K562 (cell line): ENCODE measurements at regions not wholly inside any gene's neighbourhood (a gene's known extent, or its start where the extent isn't known, plus 50 kb on each side); places are given as distances from the start of the nearest gene placed in this dataset.

Source experiments
- ATAC-seq: fragments of 200-7000 bp; cut with Tn5 transposase; 3 replicates; pipeline ENCODE4 v1.9.1; 2020; ENCODE audit warnings: moderate library complexity
- BruUV-seq: library from RNA; stranded (reverse); fragments of 400-500 nt; replicated peaks from 2 replicates; lab custom pipeline; 2021; lab: Mats Ljungman, UMichigan
- CTCF ChIA-PET: fragments of 300-600 bp; formaldehyde crosslinking; extraction: SDS; loops from one replicate; lab custom pipeline; 2021; ENCODE audit warnings: low intra/inter-chr PET ratio; lab: Yijun Ruan, JAX
- POLR2A ChIA-PET: fragments of 300-600, 350-650 bp; sonication (Branson Sonifier 250); formaldehyde crosslinking; extraction: SDS; loops from one replicate; lab custom pipeline; 2021; ENCODE audit warnings: antibody characterized with exemption, inconsistent platforms; lab: Yijun Ruan, JAX
- DNase-seq, 4 experiments: peaks; one replicate each; pipeline versions ENCODE4 v3.0.0 to v3.0.0-alpha.2; 2011 to 2018; ENCODE audit warnings: low spot score in 3 of 4, mixed read lengths in 3 of 4; ENCODE audit errors: extremely low read depth in 1 of 4
- FAIRE-seq: peaks from 2 replicates; lab custom pipeline; 2011; peaks lifted over from hg19 to GRCh38; lab: Jason Lieb, UNC
- H2AFZ ChIP-seq: 2 replicates; pipeline ENCODE4 v1.6.0; 2011; ENCODE audit warnings: low read depth, low read length, control low read depth, inconsistent platforms
- H3K27ac ChIP-seq: fragments of 200-600 bp; 3 replicates; pipeline ENCODE4 v1.8.0; 2011; ENCODE audit warnings: low read depth, mild to moderate bottlenecking, control low read depth, inconsistent platforms, low read length, moderate library complexity, mixed read lengths; ENCODE audit errors: extremely low read depth
- H3K27me3 ChIP-seq, 2 experiments: fragments of 300-600 bp in 1 of 2; 2 replicates in 1 of 2; 3 replicates in 1 of 2; pipeline versions ENCODE4 v1.6.0 to v1.8.0; 2011; ENCODE audit warnings: inconsistent platforms in 2 of 2, low read length in 2 of 2, mild to moderate bottlenecking in 1 of 2, mixed read lengths in 1 of 2, moderate library complexity in 1 of 2; ENCODE audit not compliant: control insufficient read depth in 2 of 2, insufficient read depth in 2 of 2
- H3K36me3 ChIP-seq: fragments of 300-600 bp; 3 replicates; pipeline ENCODE4 v1.8.0; 2011; ENCODE audit warnings: mild to moderate bottlenecking, low read length, inconsistent platforms; ENCODE audit not compliant: control insufficient read depth, insufficient read depth
- H3K4me1 ChIP-seq, 2 experiments: fragments of 200-600 bp in 1 of 2; replicated peaks in 1 of 2; 2 replicates in 1 of 2; 3 replicates in 1 of 2; pipeline versions ENCODE4 v1.5.1 to v1.8.0; 2011; ENCODE audit warnings: inconsistent platforms in 2 of 2, low read length in 2 of 2, mild to moderate bottlenecking in 1 of 2, mixed read lengths in 1 of 2, moderate library complexity in 1 of 2; ENCODE audit not compliant: control insufficient read depth in 2 of 2, insufficient read depth in 2 of 2
- H3K4me2 ChIP-seq: 2 replicates; pipeline ENCODE4 v1.6.1; 2011; ENCODE audit warnings: low read length, control low read depth, inconsistent platforms, mixed read lengths; ENCODE audit not compliant: insufficient read depth
- H3K4me3 ChIP-seq: fragments of 200-600 bp; sonication (generic), shearing (Covaris generic); 2 replicates; pipeline ENCODE4 v1.5.1; 2016; ENCODE audit warnings: control low read depth, inconsistent platforms
- H3K79me2 ChIP-seq: fragments of 200-600 bp; 3 replicates; pipeline ENCODE4 v1.8.0; 2011; ENCODE audit warnings: low read length, inconsistent platforms; ENCODE audit not compliant: control insufficient read depth, insufficient read depth
- H3K9ac ChIP-seq, 2 experiments: 2 replicates each; pipeline versions ENCODE4 v1.6.0 to v1.6.1; 2011; ENCODE audit warnings: low read depth in 2 of 2, low read length in 2 of 2, control low read depth in 1 of 2, inconsistent platforms in 1 of 2, mild to moderate bottlenecking in 1 of 2, mixed read lengths in 1 of 2; ENCODE audit not compliant: insufficient read depth in 1 of 2
- H3K9me1 ChIP-seq: one replicate; pipeline ENCODE4 v1.6.0; 2011; ENCODE audit warnings: inconsistent platforms, mild to moderate bottlenecking, low read length, moderate library complexity; ENCODE audit not compliant: control insufficient read depth, insufficient read depth
- H3K9me3 ChIP-seq: replicated peaks from 2 replicates; pipeline ENCODE4 v1.5.1; 2011; ENCODE audit warnings: low read depth, low read length, inconsistent platforms; ENCODE audit not compliant: control insufficient read depth, insufficient read depth
- H4K20me1 ChIP-seq: replicated peaks from 2 replicates; pipeline ENCODE4 v1.6.1; 2011; ENCODE audit warnings: low read length, inconsistent platforms, mixed read lengths; ENCODE audit not compliant: control insufficient read depth, insufficient read depth
- CBX2 ChIP-seq: fragments of 200-600 bp; sonication (generic); IDR thresholded peaks from one replicate; pipeline ENCODE4 v1.6.1; 2012; ENCODE audit warnings: mild to moderate bottlenecking, low read length, inconsistent platforms; ENCODE audit not compliant: insufficient read depth, poor library complexity, severe bottlenecking
- GABPB2 ChIP-seq: fragments of 250-450 bp; sonication (Bioruptor Pico); conservative IDR thresholded peaks from 2 replicates; pipeline ENCODE4 v1.5.1; 2021; ENCODE audit warnings: mild to moderate bottlenecking
- HDGF ChIP-seq: fragments of 450-650 bp; IDR thresholded peaks from 2 replicates; pipeline ENCODE4 v1.6.1; 2016
- HIVEP1 ChIP-seq: fragments of 250-450 bp; sonication (Bioruptor Pico); IDR thresholded peaks from 2 replicates; pipeline ENCODE4 v1.4.0; 2020; ENCODE audit warnings: mild to moderate bottlenecking
- MCM5 ChIP-seq: fragments of 450-650 bp; IDR thresholded peaks from 2 replicates; pipeline ENCODE4 v1.6.1; 2016; ENCODE audit warnings: low read depth
- PTBP1 ChIP-seq: fragments of 200-400 bp; formaldehyde crosslinking; IDR thresholded peaks from 2 replicates; pipeline ENCODE4 v1.6.1; 2017; ENCODE audit warnings: low read depth, low read length
- ZNF57 ChIP-seq: fragments of 450-650 bp; formaldehyde crosslinking; IDR thresholded peaks from 2 replicates; pipeline ENCODE4 v1.4.0; 2020; ENCODE audit warnings: mild to moderate bottlenecking, moderate library complexity
- ZNF830 ChIP-seq: fragments of 250-450 bp; sonication (Bioruptor Pico); IDR thresholded peaks from 2 replicates; pipeline ENCODE4 v1.5.0; 2021; ENCODE audit warnings: mild to moderate bottlenecking
- WGBS: fragments of 100-300 bp; shearing (Covaris generic); methylation state at CpG from one replicate; pipeline ENCODE4 v1.1.6; 2016; ENCODE audit warnings: low coverage, mixed read lengths; ENCODE audit not compliant: insufficient coverage; ENCODE audit errors: missing lambda C conversion rate; 5-methylcytosine and 5-hydroxymethylcytosine counted together
- in situ Hi-C: fragments of 300-500 bp; cut with MboI; formaldehyde crosslinking; loops from 4 replicates; pipeline ENCODE4 v1.15.0; 2018; ENCODE audit warnings: inconsistent platforms, mixed read lengths
- intact Hi-C: fragments of 100-400 bp; cut with micrococcal nuclease; formaldehyde crosslinking; loops from 2 replicates; pipeline ENCODE4 v1.14.2; 2022
- TF ChIP-seq, protein P1 (sequence below): conservative IDR thresholded peaks from 2 replicates; pipeline ENCODE4 v1.6.1; 2011; ENCODE audit warnings: low read depth, mild to moderate bottlenecking, low read length; ENCODE audit not compliant: control insufficient read depth
- TF ChIP-seq, protein P2 (sequence below): fragments of 200-600 bp; sonication (generic); IDR thresholded peaks from one replicate; pipeline ENCODE4 v1.6.1; 2012; ENCODE audit warnings: mild to moderate bottlenecking, low read depth, low read length, inconsistent platforms

DNA sequence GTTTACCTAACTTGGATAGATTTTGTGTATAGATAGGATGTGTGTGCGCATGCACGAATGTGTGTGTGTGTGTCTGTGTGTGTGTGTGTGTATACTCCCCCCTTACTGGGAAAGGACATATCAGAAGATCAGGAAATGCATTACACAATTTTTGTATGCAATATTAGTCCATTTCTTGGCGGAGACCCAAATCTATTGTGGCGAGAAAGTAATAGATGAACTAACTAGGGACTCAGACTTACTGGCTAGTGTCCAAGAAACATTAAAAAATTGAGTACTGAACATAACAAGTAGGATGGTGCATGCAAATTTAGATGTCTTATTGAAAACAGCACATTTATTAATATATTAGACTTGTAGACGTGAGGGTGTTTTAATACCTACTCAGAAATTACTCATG lies 1036.5 kb upstream of the FANCL start:
- DNase-seq = no peak
- Histone ChIP-seq H2AFZ (no peak overlapping the region), H3K4me1 (no peaks in the 10 kb centered on the region), H3K4me2 (no peak overlapping the region), H3K27ac (no peak overlapping the region), H3K9ac (no peak overlapping the region), H3K27me3 (no peaks in the 10 kb centered on the region), H3K36me3 (no peaks in the 10 kb centered on the region), H4K20me1 (no peaks in the 10 kb centered on the region), H3K9me1 (no peaks in the 10 kb centered on the region), H3K79me2 (no peaks in the 10 kb centered on the region), H3K4me3 (no peak overlapping the region), H3K9me3 (no peaks in the 10 kb centered on the region)
- FAIRE-seq = no peak
- in situ Hi-C loops = no loop called here
- ATAC-seq = no peak
- WGBS = 7% methylated on average over 5 of the region's 5 CpGs
- intact Hi-C loops = no loop called here
- BruUV-seq = no TSS peak
- ChIA-PET CTCF (no interaction called here), POLR2A (no interaction called here)
- TF ChIP-seq CBX2 = no peak
- TF ChIP-seq GABPB2 (CRISPR knock-in tag) = no peak
- TF ChIP-seq, protein P1, sequence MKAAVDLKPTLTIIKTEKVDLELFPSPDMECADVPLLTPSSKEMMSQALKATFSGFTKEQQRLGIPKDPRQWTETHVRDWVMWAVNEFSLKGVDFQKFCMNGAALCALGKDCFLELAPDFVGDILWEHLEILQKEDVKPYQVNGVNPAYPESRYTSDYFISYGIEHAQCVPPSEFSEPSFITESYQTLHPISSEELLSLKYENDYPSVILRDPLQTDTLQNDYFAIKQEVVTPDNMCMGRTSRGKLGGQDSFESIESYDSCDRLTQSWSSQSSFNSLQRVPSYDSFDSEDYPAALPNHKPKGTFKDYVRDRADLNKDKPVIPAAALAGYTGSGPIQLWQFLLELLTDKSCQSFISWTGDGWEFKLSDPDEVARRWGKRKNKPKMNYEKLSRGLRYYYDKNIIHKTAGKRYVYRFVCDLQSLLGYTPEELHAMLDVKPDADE = no peak
- no peak for TF ChIP-seq MCM5
- TF ChIP-seq, protein P2, sequence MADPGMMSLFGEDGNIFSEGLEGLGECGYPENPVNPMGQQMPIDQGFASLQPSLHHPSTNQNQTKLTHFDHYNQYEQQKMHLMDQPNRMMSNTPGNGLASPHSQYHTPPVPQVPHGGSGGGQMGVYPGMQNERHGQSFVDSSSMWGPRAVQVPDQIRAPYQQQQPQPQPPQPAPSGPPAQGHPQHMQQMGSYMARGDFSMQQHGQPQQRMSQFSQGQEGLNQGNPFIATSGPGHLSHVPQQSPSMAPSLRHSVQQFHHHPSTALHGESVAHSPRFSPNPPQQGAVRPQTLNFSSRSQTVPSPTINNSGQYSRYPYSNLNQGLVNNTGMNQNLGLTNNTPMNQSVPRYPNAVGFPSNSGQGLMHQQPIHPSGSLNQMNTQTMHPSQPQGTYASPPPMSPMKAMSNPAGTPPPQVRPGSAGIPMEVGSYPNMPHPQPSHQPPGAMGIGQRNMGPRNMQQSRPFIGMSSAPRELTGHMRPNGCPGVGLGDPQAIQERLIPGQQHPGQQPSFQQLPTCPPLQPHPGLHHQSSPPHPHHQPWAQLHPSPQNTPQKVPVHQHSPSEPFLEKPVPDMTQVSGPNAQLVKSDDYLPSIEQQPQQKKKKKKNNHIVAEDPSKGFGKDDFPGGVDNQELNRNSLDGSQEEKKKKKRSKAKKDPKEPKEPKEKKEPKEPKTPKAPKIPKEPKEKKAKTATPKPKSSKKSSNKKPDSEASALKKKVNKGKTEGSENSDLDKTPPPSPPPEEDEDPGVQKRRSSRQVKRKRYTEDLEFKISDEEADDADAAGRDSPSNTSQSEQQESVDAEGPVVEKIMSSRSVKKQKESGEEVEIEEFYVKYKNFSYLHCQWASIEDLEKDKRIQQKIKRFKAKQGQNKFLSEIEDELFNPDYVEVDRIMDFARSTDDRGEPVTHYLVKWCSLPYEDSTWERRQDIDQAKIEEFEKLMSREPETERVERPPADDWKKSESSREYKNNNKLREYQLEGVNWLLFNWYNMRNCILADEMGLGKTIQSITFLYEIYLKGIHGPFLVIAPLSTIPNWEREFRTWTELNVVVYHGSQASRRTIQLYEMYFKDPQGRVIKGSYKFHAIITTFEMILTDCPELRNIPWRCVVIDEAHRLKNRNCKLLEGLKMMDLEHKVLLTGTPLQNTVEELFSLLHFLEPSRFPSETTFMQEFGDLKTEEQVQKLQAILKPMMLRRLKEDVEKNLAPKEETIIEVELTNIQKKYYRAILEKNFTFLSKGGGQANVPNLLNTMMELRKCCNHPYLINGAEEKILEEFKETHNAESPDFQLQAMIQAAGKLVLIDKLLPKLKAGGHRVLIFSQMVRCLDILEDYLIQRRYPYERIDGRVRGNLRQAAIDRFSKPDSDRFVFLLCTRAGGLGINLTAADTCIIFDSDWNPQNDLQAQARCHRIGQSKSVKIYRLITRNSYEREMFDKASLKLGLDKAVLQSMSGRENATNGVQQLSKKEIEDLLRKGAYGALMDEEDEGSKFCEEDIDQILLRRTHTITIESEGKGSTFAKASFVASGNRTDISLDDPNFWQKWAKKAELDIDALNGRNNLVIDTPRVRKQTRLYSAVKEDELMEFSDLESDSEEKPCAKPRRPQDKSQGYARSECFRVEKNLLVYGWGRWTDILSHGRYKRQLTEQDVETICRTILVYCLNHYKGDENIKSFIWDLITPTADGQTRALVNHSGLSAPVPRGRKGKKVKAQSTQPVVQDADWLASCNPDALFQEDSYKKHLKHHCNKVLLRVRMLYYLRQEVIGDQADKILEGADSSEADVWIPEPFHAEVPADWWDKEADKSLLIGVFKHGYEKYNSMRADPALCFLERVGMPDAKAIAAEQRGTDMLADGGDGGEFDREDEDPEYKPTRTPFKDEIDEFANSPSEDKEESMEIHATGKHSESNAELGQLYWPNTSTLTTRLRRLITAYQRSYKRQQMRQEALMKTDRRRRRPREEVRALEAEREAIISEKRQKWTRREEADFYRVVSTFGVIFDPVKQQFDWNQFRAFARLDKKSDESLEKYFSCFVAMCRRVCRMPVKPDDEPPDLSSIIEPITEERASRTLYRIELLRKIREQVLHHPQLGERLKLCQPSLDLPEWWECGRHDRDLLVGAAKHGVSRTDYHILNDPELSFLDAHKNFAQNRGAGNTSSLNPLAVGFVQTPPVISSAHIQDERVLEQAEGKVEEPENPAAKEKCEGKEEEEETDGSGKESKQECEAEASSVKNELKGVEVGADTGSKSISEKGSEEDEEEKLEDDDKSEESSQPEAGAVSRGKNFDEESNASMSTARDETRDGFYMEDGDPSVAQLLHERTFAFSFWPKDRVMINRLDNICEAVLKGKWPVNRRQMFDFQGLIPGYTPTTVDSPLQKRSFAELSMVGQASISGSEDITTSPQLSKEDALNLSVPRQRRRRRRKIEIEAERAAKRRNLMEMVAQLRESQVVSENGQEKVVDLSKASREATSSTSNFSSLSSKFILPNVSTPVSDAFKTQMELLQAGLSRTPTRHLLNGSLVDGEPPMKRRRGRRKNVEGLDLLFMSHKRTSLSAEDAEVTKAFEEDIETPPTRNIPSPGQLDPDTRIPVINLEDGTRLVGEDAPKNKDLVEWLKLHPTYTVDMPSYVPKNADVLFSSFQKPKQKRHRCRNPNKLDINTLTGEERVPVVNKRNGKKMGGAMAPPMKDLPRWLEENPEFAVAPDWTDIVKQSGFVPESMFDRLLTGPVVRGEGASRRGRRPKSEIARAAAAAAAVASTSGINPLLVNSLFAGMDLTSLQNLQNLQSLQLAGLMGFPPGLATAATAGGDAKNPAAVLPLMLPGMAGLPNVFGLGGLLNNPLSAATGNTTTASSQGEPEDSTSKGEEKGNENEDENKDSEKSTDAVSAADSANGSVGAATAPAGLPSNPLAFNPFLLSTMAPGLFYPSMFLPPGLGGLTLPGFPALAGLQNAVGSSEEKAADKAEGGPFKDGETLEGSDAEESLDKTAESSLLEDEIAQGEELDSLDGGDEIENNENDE = no peak
- TF ChIP-seq HDGF = no peak
- TF ChIP-seq HIVEP1 = no peak
- TF ChIP-seq ZNF830 (CRISPR knock-in tag) = no peak
- no peak for TF ChIP-seq PTBP1
- no peak for TF ChIP-seq ZNF57
